ENCODE measurements at regions not wholly inside any gene's neighbourhood (a gene's known extent, or its start where the extent isn't known, plus 50 kb on each side); places are given as distances from the start of the nearest gene placed in this dataset.

- TF ChIP-seq ZNF707 (tag by site-specific recombination; IDR thresholded peaks at IDR 0.05) = no peak
- TF ChIP-seq ZNF18 (tag by site-specific recombination; IDR thresholded peaks at IDR 0.05) = no peak
- no peak for TF ChIP-seq CTCF (tag by site-specific recombination; IDR thresholded peaks at IDR 0.05)
- TF ChIP-seq ZNF580 (tag by site-specific recombination; IDR thresholded peaks at IDR 0.05) = no peak
- TF ChIP-seq PATZ1 (tag by site-specific recombination; IDR thresholded peaks at IDR 0.05) = no peak
- TF ChIP-seq REPIN1 (tag by site-specific recombination; IDR thresholded peaks at IDR 0.05; ENCODE audit: low read depth) = no peak
- TF ChIP-seq MEIS1 (CRISPR knock-in tag; IDR thresholded peaks at IDR 0.05; ENCODE audit: borderline replicate concordance) = no peak
- no peak for TF ChIP-seq ZBTB8A (tag by site-specific recombination; IDR thresholded peaks at IDR 0.05)
These were observed 188.7 kb downstream of the RPAP3 start for GRCh38 chr12:47517122-47517521.
